Adrenal gland (tissue), 9 donors: ENCODE measurements at regions not wholly inside any gene's neighbourhood (a gene's known extent, or its start where the extent isn't known, plus 50 kb on each side); places are given as distances from the start of the nearest gene placed in this dataset.

Experiments
- DNase-seq, 7 donors: peaks; one replicate each; pipeline ENCODE4 v3.0.0-alpha.2; 2019 to 2020
- H3K27ac ChIP-seq, 5 donors: fragments of 200-600 bp; sonication (generic) in 4 of 5; 1 replicate in 3 of 5; 2 replicates in 2 of 5; pipeline versions ENCODE4 v1.5.1 to v1.8.0; 2016 to 2020; ENCODE audit warnings: mild to moderate bottlenecking in 1 of 5
- H3K27me3 ChIP-seq: fragments of 200-600 bp; 2 replicates; pipeline ENCODE4 v1.8.0; 2021
- H3K36me3 ChIP-seq, 2 donors: fragments of 200-600 bp; replicated peaks in 1 of 2; 1 replicate in 1 of 2; 2 replicates in 1 of 2; pipeline versions ENCODE4 v1.5.1 to v1.8.0; 2018 to 2022
- H3K4me1 ChIP-seq, 2 donors: fragments of 200-600 bp; replicated peaks in 1 of 2; 1 replicate in 1 of 2; 2 replicates in 1 of 2; pipeline versions ENCODE4 v1.5.1 to v1.8.0; 2018 to 2021
- H3K4me3 ChIP-seq, 4 donors: fragments of 200-600 bp; sonication (generic) in 3 of 4; one replicate each; pipeline ENCODE4 v1.5.1; 2016 to 2018
- H3K9me3 ChIP-seq, 3 donors: fragments of 200-600 bp; sonication (generic) in 1 of 3; replicated peaks in 1 of 3; 1 replicate in 2 of 3; 2 replicates in 1 of 3; pipeline versions ENCODE4 v1.5.1 to v1.8.0; 2016 to 2021
- CTCF ChIP-seq, 6 experiments: fragments of 450-650 bp in 4 of 6; fragments of 200-600 bp in 2 of 6; sonication (generic) in 1 of 6; IDR thresholded peaks; 1 replicate in 5 of 6; 2 replicates in 1 of 6; pipeline versions ENCODE4 v1.5.1 to v1.8.0; 2016 to 2021; ENCODE audit warnings: antibody characterized with exemption in 6 of 6, mild to moderate bottlenecking in 2 of 6, moderate library complexity in 1 of 6
- POLR2A ChIP-seq, 2 donors: fragments of 450-650 bp; IDR thresholded peaks; one replicate each; pipeline ENCODE4 v1.6.1; 2017; ENCODE audit warnings: antibody characterized with exemption in 2 of 2, mild to moderate bottlenecking in 2 of 2, moderate library complexity in 1 of 2
- WGBS, 4 donors: extraction: QIAGEN DNeasy Blood & Tissue Kit in 2 of 4; methylation state at CpG; one replicate each; pipeline versions ENCODE4 v1.1.5 to v1.1.7; 2013 to 2017; 5-methylcytosine and 5-hydroxymethylcytosine counted together
- intact Hi-C, 2 donors: fragments of 100-400 bp; cut with DNase I; formaldehyde crosslinking; loops; one replicate each; pipeline versions ENCODE4 v1.14.1 to v1.15.0; 2022 to 2023
- donor health status: healthy with polysubstance abuse.
- donor health status: Bipolar disorder and iron deficiency.
- donor health status: DM: yes; HTN: yes; CAD: no.
- donor health status: DM: no; HTN: no; CAD: no.
- donor health status: DM: no; HTN: no; CAD: no.

- intact Hi-C loops = no loop called here
Measured at GRCh38 chr6:145396499-145396898, 338.8 kb downstream of the EPM2A start.

GRCh38 chr6:145400508-145400907 lies 334.8 kb downstream of the EPM2A start:
- Histone ChIP-seq H3K9me3 (no peaks in the 10 kb centered on the region), H3K36me3 (no peaks in the 10 kb centered on the region), H3K27ac (no peak overlapping the region), H3K4me1 (no peaks in the 10 kb centered on the region), H3K4me3 (no peak overlapping the region), H3K27me3 (no peaks in the 10 kb centered on the region)
- TF ChIP-seq CTCF (IDR thresholded peaks at IDR 0.05) = no peak
- TF ChIP-seq POLR2A (IDR thresholded peaks at IDR 0.05) = no peak
- no peak for DNase-seq
- intact Hi-C loops = no loop called here
- WGBS, 4 donors = 72 to 85% (median 78%) methylated on average over 4 of the region's 4 CpGs

More at GRCh38 chr6:145396499-145396898, 338.8 kb downstream of the EPM2A start:
- Histone ChIP-seq H3K4me3 (no peak overlapping the region), H3K4me1 (no peaks in the 10 kb centered on the region), H3K27ac (no peak overlapping the region), H3K27me3 (no peaks in the 10 kb centered on the region), H3K9me3 (no peaks in the 10 kb centered on the region), H3K36me3 (no peaks in the 10 kb centered on the region)
- 70 to 100% (median 76%) methylated on average over 1 of the region's 1 CpG for WGBS, 4 donors
- TF ChIP-seq CTCF (IDR thresholded peaks at IDR 0.05) (no peak), POLR2A (IDR thresholded peaks at IDR 0.05) (no peak)
- no peak for DNase-seq

- Histone ChIP-seq H3K4me3 (no peak overlapping the region), H3K36me3 (no peaks in the 10 kb centered on the region), H3K27ac (no peak overlapping the region), H3K9me3 (no peaks in the 10 kb centered on the region), H3K27me3 (no peaks in the 10 kb centered on the region), H3K4me1 (no peaks in the 10 kb centered on the region)
- intact Hi-C loops = no loop called here
- no peak for DNase-seq
- TF ChIP-seq CTCF (IDR thresholded peaks at IDR 0.05) (no peak), POLR2A (IDR thresholded peaks at IDR 0.05) (no peak)
- whole genome bisulfite sequencing, 4 donors = 77 to 81% (median 78%) methylated on average over 5 of the region's 5 CpGs
Measured at GRCh38 chr6:145405006-145405551, 330.2 kb downstream of the EPM2A start.

GRCh38 chr6:145406783-145407182 lies 328.5 kb downstream of the EPM2A start:
- H3K36me3 ChIP-seq = no peaks in the 10 kb centered on the region
- intact Hi-C loops = no loop called here
- H3K4me1 ChIP-seq = no peaks in the 10 kb centered on the region
- DNase-seq = no peak
- no peak overlapping the region for H3K27ac ChIP-seq
- H3K27me3 ChIP-seq = no peaks in the 10 kb centered on the region
- TF ChIP-seq POLR2A (IDR thresholded peaks at IDR 0.05) = no peak
- no peak for TF ChIP-seq CTCF (IDR thresholded peaks at IDR 0.05)
- 57 to 69% (median 61%) methylated on average over 4 of the region's 4 CpGs for WGBS, 4 donors
- no peak overlapping the region for H3K4me3 ChIP-seq
- H3K9me3 ChIP-seq = no peaks in the 10 kb centered on the region
